ENCODE measurements at regions not wholly inside any gene's neighbourhood (a gene's known extent, or its start where the extent isn't known, plus 50 kb on each side); places are given as distances from the start of the nearest gene placed in this dataset.
"Not testable (repeated sequence)": the region's sequence is repeated elsewhere in the genome, so short reads cannot be mapped to it uniquely, and the experiment has no call there.

- DNase-seq = no peak
Observed at GRCh38 chr14:71332476-71332875, 425.2 kb downstream of the PCNX1 start.

- DNase-seq = no peak
Observed at GRCh38 chr14:71333705-71334104, 426.4 kb downstream of the PCNX1 start.

- no peak for DNase-seq
Observed at GRCh38 chr14:71336489-71337192, 429.4 kb downstream of the PCNX1 start.

- no peak for DNase-seq
Observed at GRCh38 chr14:71338153-71338552, 430.9 kb downstream of the PCNX1 start.

GRCh38 chr14:71339650-71340415 lies 432.6 kb downstream of the PCNX1 start:
- no peak for DNase-seq

- DNase-seq = no peak
Observed at GRCh38 chr14:71341156-71341555, 433.9 kb downstream of the PCNX1 start.

GRCh38 chr14:71343724-71344123 lies 436.5 kb downstream of the PCNX1 start:
- DNase-seq = no peak

- DNase-seq = no peak
Observed at GRCh38 chr14:71344506-71344905, 437.2 kb downstream of the PCNX1 start.

GRCh38 chr14:71346685-71347084 lies 439.4 kb downstream of the PCNX1 start:
- no peak for DNase-seq

- DNase-seq = no peak
Observed at GRCh38 chr14:71348394-71348793, 441.1 kb downstream of the PCNX1 start.

- no peak for DNase-seq
Observed at GRCh38 chr14:71348817-71349216, 441.6 kb downstream of the PCNX1 start.

- DNase-seq = no peak
Observed at GRCh38 chr14:71354142-71354541, 446.9 kb downstream of the PCNX1 start.

- no peak for DNase-seq
Observed at GRCh38 chr14:71354801-71355200, 447.5 kb downstream of the PCNX1 start.

- no peak for DNase-seq
Observed at GRCh38 chr14:71355324-71356201, 448.3 kb downstream of the PCNX1 start.

- no peak for DNase-seq
Observed at GRCh38 chr14:71358209-71358931, 451.1 kb downstream of the PCNX1 start.

GRCh38 chr14:71358932-71359421 lies 451.7 kb downstream of the PCNX1 start:
- not testable (repeated sequence) for DNase-seq

GRCh38 chr14:71359823-71360222 lies 452.6 kb downstream of the PCNX1 start:
- no peak for DNase-seq

- DNase-seq = no peak
Observed at GRCh38 chr14:71361336-71361735, 454.1 kb downstream of the PCNX1 start.

GRCh38 chr14:71361874-71362273 lies 454.6 kb downstream of the PCNX1 start:
- no peak for DNase-seq

GRCh38 chr14:71362282-71362681 lies 455.0 kb downstream of the PCNX1 start:
- no peak for DNase-seq

- DNase-seq = no peak
Observed at GRCh38 chr14:71362920-71363584, 455.8 kb downstream of the PCNX1 start.

Data from NCI-H1417 treated with DMSO at 0.1 percent for 48 hours (cell line).